ENCODE measurements at regions not wholly inside any gene's neighbourhood (a gene's known extent, or its start where the extent isn't known, plus 50 kb on each side); places are given as distances from the start of the nearest gene placed in this dataset.
A peak's percentile ranks its signal among the peaks of the same experiment; 100 is the strongest.

DNA sequence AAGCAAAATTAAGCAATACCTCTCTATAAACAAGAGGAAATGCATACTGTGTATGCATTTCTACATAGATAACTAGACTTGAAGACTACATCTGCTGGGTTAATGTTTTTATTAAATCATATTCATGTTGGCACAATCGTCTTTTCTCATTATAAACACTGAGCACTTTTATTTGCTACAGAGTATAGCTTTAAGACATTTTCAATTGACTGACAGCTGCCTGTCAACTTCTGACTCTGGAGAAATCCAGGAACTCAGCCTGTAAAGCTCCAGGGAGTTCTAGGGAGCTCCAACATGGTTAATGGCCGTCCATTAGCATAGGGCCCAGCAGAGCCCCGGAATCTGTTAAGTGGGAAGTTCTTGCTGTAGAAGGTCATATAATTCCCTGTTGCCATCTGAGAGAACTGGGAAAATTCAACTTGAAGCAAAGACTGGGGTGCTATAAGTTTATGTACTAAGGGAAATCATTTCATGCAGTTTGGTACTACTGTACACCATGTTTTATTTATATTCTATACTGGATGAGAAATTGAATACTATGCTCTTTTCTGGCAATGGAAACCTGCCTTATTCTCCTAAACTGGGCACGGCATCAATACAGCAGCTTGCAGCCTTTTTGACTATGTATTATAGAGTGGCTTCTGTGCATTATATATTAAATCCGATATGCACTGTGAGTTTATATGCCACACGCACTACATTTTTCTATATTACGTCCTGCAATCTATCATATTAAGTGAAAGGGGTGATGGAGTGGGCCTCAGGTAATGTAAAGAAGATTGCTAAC, 243.5 kb upstream of the ZNF521 start:
- Histone ChIP-seq H2AFZ (ENCODE audit: low read length) (no peak overlapping the region), H3F3A (ENCODE audit: low read length, unreplicated experiment) (no peaks in the 10 kb centered on the region), H3K79me2 (ENCODE audit: low read length) (no peaks in the 10 kb centered on the region), H3K27me3 (ENCODE audit: low read length) (peaks cover 11% of the 10 kb centered on the region; the same call in 1 of the 2 replicates), H3K4me3 (ENCODE audit: low read length) (no peak overlapping the region), H4K20me1 (ENCODE audit: low read length) (no peaks in the 10 kb centered on the region), H3K4me2 (ENCODE audit: low read length) (no peak overlapping the region), H3K4me1 (ENCODE audit: insufficient read depth, low read length) (no peaks in the 10 kb centered on the region), H3K36me3 (ENCODE audit: low read depth, low read length) (no peaks in the 10 kb centered on the region), H3K9me3 (ENCODE audit: low read length) (no peaks in the 10 kb centered on the region), H3K9me2 (replicated peaks; ENCODE audit: low read length) (no peaks in the 10 kb centered on the region), H3K27ac (ENCODE audit: low read length) (no peak overlapping the region), H3K9ac (ENCODE audit: low read length) (no peak overlapping the region)
- ChIA-PET CTCF (no interaction called here), POLR2A (ENCODE audit: unreplicated experiment) (no interaction called here)
- ATAC-seq = no peak
- intact Hi-C loops (cut with micrococcal nuclease) = no loop called here
- DNase-seq = no peak
- BruUV-seq (replicated peaks) = no TSS peak
- TF ChIP-seq EZH2phosphoT487 (IDR thresholded peaks at IDR 0.05; ENCODE audit: borderline replicate concordance, low read length) = no peak

DNA sequence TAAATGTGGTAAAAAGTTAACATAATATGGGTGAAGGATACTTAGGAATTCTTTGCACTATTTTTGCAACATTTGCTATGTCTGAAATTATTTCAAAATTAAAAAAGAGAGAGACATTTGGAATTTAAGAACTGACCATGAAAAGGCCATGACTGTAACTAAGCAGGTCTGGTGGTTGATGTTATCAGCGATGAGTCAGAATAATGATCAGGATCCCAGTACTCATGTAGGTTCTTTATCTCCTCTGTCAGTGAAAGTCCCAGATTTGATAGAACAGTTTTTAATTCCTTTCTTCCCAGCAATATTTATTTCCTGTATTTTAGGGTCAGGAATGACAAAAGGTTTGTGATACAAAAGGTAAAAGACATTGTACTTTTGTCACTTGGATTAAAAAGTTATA, 242.4 kb upstream of the ZNF521 start:
- Histone ChIP-seq H3K9ac (ENCODE audit: low read length) (no peak overlapping the region), H4K20me1 (ENCODE audit: low read length) (no peaks in the 10 kb centered on the region), H3K79me2 (ENCODE audit: low read length) (no peaks in the 10 kb centered on the region), H3K4me1 (ENCODE audit: insufficient read depth, low read length) (no peaks in the 10 kb centered on the region), H3K36me3 (ENCODE audit: low read depth, low read length) (no peaks in the 10 kb centered on the region), H3K27ac (ENCODE audit: low read length) (no peak overlapping the region), H2AFZ (ENCODE audit: low read length) (no peak overlapping the region), H3K4me3 (ENCODE audit: low read length) (no peak overlapping the region), H3K27me3 (ENCODE audit: low read length) (peaks cover 11% of the 10 kb centered on the region; the same call in 1 of the 2 replicates), H3K9me2 (replicated peaks; ENCODE audit: low read length) (no peaks in the 10 kb centered on the region), H3K9me3 (ENCODE audit: low read length) (no peaks in the 10 kb centered on the region), H3F3A (ENCODE audit: low read length, unreplicated experiment) (no peaks in the 10 kb centered on the region), H3K4me2 (ENCODE audit: low read length) (no peak overlapping the region)
- TF ChIP-seq EZH2phosphoT487 (IDR thresholded peaks at IDR 0.05; ENCODE audit: borderline replicate concordance, low read length) (no peak), EZH2 (IDR thresholded peaks at IDR 0.05; ENCODE audit: low read length, unreplicated experiment) (no peak)
- TF ChIP-seq, protein P1, sequence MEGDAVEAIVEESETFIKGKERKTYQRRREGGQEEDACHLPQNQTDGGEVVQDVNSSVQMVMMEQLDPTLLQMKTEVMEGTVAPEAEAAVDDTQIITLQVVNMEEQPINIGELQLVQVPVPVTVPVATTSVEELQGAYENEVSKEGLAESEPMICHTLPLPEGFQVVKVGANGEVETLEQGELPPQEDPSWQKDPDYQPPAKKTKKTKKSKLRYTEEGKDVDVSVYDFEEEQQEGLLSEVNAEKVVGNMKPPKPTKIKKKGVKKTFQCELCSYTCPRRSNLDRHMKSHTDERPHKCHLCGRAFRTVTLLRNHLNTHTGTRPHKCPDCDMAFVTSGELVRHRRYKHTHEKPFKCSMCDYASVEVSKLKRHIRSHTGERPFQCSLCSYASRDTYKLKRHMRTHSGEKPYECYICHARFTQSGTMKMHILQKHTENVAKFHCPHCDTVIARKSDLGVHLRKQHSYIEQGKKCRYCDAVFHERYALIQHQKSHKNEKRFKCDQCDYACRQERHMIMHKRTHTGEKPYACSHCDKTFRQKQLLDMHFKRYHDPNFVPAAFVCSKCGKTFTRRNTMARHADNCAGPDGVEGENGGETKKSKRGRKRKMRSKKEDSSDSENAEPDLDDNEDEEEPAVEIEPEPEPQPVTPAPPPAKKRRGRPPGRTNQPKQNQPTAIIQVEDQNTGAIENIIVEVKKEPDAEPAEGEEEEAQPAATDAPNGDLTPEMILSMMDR (conservative IDR thresholded peaks at IDR 0.05; ENCODE audit: low read depth, low read length) = no peak
- BruUV-seq (replicated peaks) = no TSS peak
- DNase-seq (peak; percentile 6), ATAC-seq (no peak)
- ChIA-PET CTCF (no interaction called here), POLR2A (ENCODE audit: unreplicated experiment) (no interaction called here)
- intact Hi-C loops (cut with micrococcal nuclease) = no loop called here

DNA sequence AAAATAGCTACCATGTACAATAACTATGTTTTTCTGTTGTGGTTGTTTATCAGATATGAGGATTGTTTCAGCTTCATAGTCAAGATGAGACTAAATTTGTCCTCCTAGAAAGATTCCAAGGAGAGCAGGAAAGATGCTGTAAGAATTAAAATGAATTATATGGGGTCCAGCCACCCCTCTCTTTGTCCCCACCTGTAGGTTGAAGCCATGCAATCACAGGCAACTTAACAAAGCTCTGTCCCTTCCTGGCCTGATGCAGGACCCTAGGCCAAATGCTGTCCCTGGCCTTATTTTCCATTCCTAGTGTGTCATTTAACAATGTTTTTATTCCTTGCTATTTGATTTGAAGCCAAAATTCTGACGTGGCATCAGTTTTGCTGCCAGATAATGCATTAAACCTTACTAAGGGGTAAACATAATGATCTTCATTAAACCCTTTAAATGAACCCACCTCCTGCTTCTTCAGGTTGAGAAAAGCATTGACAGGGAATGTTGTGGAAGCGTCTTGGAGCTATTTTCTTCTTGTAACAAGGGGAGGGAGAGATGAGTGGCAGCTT, 240.9 kb upstream of the ZNF521 start:
- Histone ChIP-seq H3K79me2 (ENCODE audit: low read length) (no peaks in the 10 kb centered on the region), H2AFZ (ENCODE audit: low read length) (no peak overlapping the region), H3K9me2 (replicated peaks; ENCODE audit: low read length) (no peaks in the 10 kb centered on the region), H3K36me3 (ENCODE audit: low read depth, low read length) (no peaks in the 10 kb centered on the region), H3F3A (ENCODE audit: low read length, unreplicated experiment) (no peaks in the 10 kb centered on the region), H3K4me3 (ENCODE audit: low read length) (no peak overlapping the region), H3K9ac (ENCODE audit: low read length) (no peak overlapping the region), H4K20me1 (ENCODE audit: low read length) (no peaks in the 10 kb centered on the region), H3K27ac (ENCODE audit: low read length) (no peak overlapping the region), H3K9me3 (ENCODE audit: low read length) (no peaks in the 10 kb centered on the region), H3K27me3 (ENCODE audit: low read length) (peaks cover 11% of the 10 kb centered on the region; the same call in 1 of the 2 replicates), H3K4me1 (ENCODE audit: insufficient read depth, low read length) (no peaks in the 10 kb centered on the region), H3K4me2 (ENCODE audit: low read length) (no peak overlapping the region)
- POLR2A ChIA-PET (ENCODE audit: unreplicated experiment) = no interaction called here
- CTCF ChIA-PET = no interaction called here
- TF ChIP-seq, protein P1 (conservative IDR thresholded peaks at IDR 0.05; ENCODE audit: low read depth, low read length) = 0 out of 2 replicates have a peak, but pooled peaks have one; percentile 15
- TF ChIP-seq EZH2phosphoT487 (IDR thresholded peaks at IDR 0.05; ENCODE audit: borderline replicate concordance, low read length) (no peak), EZH2 (IDR thresholded peaks at IDR 0.05; ENCODE audit: low read length, unreplicated experiment) (no peak)
- intact Hi-C loops (cut with micrococcal nuclease) = no loop called here
- no TSS peak for BruUV-seq (replicated peaks)
- no peak for DNase-seq
- no peak for ATAC-seq
